ENCODE measurements at regions not wholly inside any gene's neighbourhood (a gene's known extent, or its start where the extent isn't known, plus 50 kb on each side); places are given as distances from the start of the nearest gene placed in this dataset.

- no peak for DNase-seq (ENCODE audit: low read depth in 1 of 2, low spot score in 1 of 2)
- TF ChIP-seq, protein P1, sequence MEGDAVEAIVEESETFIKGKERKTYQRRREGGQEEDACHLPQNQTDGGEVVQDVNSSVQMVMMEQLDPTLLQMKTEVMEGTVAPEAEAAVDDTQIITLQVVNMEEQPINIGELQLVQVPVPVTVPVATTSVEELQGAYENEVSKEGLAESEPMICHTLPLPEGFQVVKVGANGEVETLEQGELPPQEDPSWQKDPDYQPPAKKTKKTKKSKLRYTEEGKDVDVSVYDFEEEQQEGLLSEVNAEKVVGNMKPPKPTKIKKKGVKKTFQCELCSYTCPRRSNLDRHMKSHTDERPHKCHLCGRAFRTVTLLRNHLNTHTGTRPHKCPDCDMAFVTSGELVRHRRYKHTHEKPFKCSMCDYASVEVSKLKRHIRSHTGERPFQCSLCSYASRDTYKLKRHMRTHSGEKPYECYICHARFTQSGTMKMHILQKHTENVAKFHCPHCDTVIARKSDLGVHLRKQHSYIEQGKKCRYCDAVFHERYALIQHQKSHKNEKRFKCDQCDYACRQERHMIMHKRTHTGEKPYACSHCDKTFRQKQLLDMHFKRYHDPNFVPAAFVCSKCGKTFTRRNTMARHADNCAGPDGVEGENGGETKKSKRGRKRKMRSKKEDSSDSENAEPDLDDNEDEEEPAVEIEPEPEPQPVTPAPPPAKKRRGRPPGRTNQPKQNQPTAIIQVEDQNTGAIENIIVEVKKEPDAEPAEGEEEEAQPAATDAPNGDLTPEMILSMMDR (IDR thresholded peaks at IDR 0.05; ENCODE audit: low read depth, low read length): no peak
- H3K4me1 ChIP-seq (ENCODE audit: low read depth): no peaks in the 10 kb centered on the region
- H3K27ac ChIP-seq: no peak overlapping the region
- H3K36me3 ChIP-seq: no peaks in the 10 kb centered on the region
- H3K4me3 ChIP-seq: no peak overlapping the region
- H3K9me3 ChIP-seq (ENCODE audit: low read depth): no peaks in the 10 kb centered on the region
- H3K27me3 ChIP-seq: no peaks in the 10 kb centered on the region
Measured at GRCh38 chr18:9016633-9017166, 85.8 kb upstream of the NDUFV2 start.

DNA sequence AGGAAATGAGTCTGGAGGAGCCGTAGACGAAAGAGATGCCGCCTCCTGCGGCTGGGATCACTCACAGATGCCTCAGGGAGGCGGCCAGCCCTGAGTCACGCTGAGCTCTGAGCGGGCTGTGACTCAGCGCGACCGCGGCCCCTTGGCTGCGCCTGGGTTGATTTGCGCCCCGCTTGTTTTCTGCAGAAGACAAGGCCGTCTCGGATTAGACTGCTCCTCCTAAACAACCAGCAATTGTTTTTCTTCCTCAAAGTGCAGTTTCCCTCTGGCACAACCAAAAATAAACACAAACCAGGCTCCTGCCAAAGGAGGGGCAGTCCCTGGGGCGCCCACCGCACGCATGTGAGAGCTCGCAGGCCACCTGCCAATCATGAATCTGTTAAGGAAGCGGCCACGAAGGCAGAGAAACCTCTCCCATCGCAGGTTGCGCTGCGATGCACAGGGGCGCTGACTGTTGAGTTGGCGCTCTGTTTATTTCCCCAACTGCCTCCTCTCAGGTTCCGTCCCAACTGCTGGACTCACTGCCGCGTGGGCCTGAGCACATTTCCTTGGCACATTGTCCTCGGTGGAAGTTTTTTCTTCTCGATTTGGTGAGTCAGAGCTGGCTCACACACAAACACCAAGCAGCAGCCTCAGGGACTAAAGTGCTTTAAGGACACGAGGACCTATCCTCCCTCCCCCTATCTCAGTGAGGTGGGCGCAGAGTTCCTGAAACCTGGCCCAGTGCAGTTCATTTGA is 85.2 kb upstream of the NDUFV2 start:
- H3K4me3 ChIP-seq: no peak overlapping the region
- H3K4me1 ChIP-seq (ENCODE audit: low read depth): no peaks in the 10 kb centered on the region
- TF ChIP-seq, protein P1 (IDR thresholded peaks at IDR 0.05; ENCODE audit: low read depth, low read length): no peak

GRCh38 chr18:9017905-9018227 is 84.6 kb upstream of the NDUFV2 start:
- Histone ChIP-seq H3K4me1 (ENCODE audit: low read depth) (no peaks in the 10 kb centered on the region), H3K27ac (no peak overlapping the region), H3K9me3 (ENCODE audit: low read depth) (no peaks in the 10 kb centered on the region), H3K36me3 (no peaks in the 10 kb centered on the region), H3K4me3 (no peak overlapping the region), H3K27me3 (no peaks in the 10 kb centered on the region)
- TF ChIP-seq, protein P1 (IDR thresholded peaks at IDR 0.05; ENCODE audit: low read depth, low read length): no peak
- DNase-seq (ENCODE audit: low read depth in 1 of 2, low spot score in 1 of 2): no peak

More for the DNA sequence above, 85.2 kb upstream of the NDUFV2 start:
- Histone ChIP-seq H3K27ac (no peak overlapping the region), H3K27me3 (no peaks in the 10 kb centered on the region), H3K9me3 (ENCODE audit: low read depth) (no peaks in the 10 kb centered on the region), H3K36me3 (no peaks in the 10 kb centered on the region)
- peak in 1 of 2 donors; percentile 91 for DNase-seq (ENCODE audit: low read depth in 1 of 2, low spot score in 1 of 2)

DNA sequence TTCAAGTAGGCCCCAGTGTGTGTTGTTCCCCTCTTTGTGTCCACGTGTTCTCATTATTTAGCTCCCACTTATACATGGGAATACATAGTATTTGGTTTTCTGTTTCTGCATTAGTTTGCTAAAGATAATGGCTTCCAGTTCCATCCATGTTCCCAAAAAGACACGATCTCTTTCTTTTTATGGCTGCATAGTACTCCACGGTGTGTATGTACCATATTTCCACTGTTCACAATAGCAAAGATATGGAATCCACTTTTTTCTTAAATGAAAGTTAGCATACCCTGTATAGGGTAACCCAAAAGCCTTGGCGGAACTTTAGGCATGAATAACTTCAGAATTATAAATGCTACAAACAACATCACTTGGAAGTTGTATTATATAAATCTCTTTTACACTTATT is 83.4 kb upstream of the NDUFV2 start:
- Histone ChIP-seq H3K4me3 (no peak overlapping the region), H3K27me3 (no peaks in the 10 kb centered on the region), H3K4me1 (ENCODE audit: low read depth) (no peaks in the 10 kb centered on the region), H3K27ac (no peak overlapping the region), H3K36me3 (no peaks in the 10 kb centered on the region), H3K9me3 (ENCODE audit: low read depth) (no peaks in the 10 kb centered on the region)
- TF ChIP-seq, protein P1 (IDR thresholded peaks at IDR 0.05; ENCODE audit: low read depth, low read length): no peak
- DNase-seq (ENCODE audit: low read depth in 1 of 2, low spot score in 1 of 2): no peak

DNA sequence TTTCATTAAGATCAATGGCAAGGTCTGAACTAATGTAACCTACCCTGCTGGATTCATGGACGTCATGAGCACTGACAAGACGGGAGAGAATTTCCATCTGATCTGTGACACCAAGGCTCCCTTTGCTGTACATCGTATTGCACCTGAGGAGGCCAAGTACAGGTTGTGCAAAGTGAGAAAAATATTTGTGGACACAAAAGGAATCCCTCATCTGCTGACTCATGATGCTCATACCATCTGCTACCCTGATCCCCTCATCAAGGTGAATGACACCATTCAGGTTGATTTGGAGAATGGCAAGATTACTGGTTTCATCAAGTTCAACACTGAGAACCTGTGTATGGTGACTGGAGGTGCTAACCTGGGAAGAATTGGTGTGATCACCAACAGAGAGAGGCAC is 82.3 kb upstream of the NDUFV2 start:
- Histone ChIP-seq H3K4me3 (no peak overlapping the region), H3K27me3 (no peaks in the 10 kb centered on the region), H3K27ac (no peak overlapping the region), H3K9me3 (ENCODE audit: low read depth) (no peaks in the 10 kb centered on the region), H3K4me1 (ENCODE audit: low read depth) (no peaks in the 10 kb centered on the region), H3K36me3 (no peaks in the 10 kb centered on the region)
- no peak for DNase-seq (ENCODE audit: low read depth in 1 of 2, low spot score in 1 of 2)
- TF ChIP-seq, protein P1 (IDR thresholded peaks at IDR 0.05; ENCODE audit: low read depth, low read length): no peak
